ENCODE measurements at regions not wholly inside any gene's neighbourhood (a gene's known extent, or its start where the extent isn't known, plus 50 kb on each side); places are given as distances from the start of the nearest gene placed in this dataset.

GRCh38 chr1:224817382-224817781 lies 112.1 kb upstream of the DNAH14 start:
- TF ChIP-seq CTCF (IDR thresholded peaks at IDR 0.05) (no peak), POLR2A (IDR thresholded peaks at IDR 0.05) (no peak)
